ENCODE measurements at regions not wholly inside any gene's neighbourhood (a gene's known extent, or its start where the extent isn't known, plus 50 kb on each side); places are given as distances from the start of the nearest gene placed in this dataset.

DNA sequence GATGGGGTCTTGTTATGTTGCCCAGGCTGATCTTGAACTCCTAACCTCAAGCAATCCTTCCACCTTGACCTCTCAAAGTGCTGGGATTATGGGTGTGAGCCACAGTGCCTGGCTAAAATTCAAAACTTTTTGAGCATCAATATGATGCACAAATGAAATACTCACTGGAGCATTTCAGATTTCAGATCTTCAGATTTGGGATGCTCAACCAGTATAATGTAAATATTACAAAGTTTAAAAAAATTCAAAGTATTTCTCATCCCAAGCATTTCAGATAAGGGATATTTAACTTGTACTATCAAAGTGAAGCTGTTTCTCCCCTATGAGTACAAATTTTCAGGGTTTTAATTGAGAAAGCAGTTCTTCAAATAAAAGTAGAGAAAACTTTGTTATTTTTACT, 164.1 kb upstream of the CCDC68 start:
- no peaks in the 10 kb centered on the region for H3K4me1 Mint-ChIP-seq
- Histone ChIP-seq H3K4me3 (no peak overlapping the region), H3K4me2 (no peak overlapping the region), H3K27ac (ENCODE audit: low read depth) (no peak overlapping the region), H4K20me1 (replicated peaks; ENCODE audit: insufficient read depth) (no peaks in the 10 kb centered on the region), H3K27me3 (ENCODE audit: insufficient read depth) (no peaks in the 10 kb centered on the region), H3K9me2 (ENCODE audit: insufficient read depth) (peaks cover 12% of the 10 kb centered on the region; the same call in 1 of the 2 replicates), H3K36me3 (ENCODE audit: insufficient read depth) (no peaks in the 10 kb centered on the region), H3K79me2 (replicated peaks; ENCODE audit: insufficient read depth) (no peaks in the 10 kb centered on the region), H3F3A (replicated peaks; ENCODE audit: low read depth) (no peaks in the 10 kb centered on the region), H2AFZ (no peak overlapping the region), H3K4me1 (ENCODE audit: insufficient read depth) (no peaks in the 10 kb centered on the region)
- H3K9me3 Mint-ChIP-seq: no peaks in the 10 kb centered on the region
- no peak for DNase-seq (ENCODE audit: low spot score)
- H3K4me3 Mint-ChIP-seq: no peak overlapping the region
- no peaks in the 10 kb centered on the region for H3K36me3 Mint-ChIP-seq (ENCODE audit: low read depth)
- no peaks in the 10 kb centered on the region for H3K27me3 Mint-ChIP-seq (ENCODE audit: insufficient read depth, low read depth, poor library complexity)
- no peak for ATAC-seq
- no peak overlapping the region for H3K27ac Mint-ChIP-seq
- no peak for TF ChIP-seq EZH2 (IDR thresholded peaks at IDR 0.05; ENCODE audit: low read depth, unreplicated experiment)
- TF ChIP-seq, protein P1, sequence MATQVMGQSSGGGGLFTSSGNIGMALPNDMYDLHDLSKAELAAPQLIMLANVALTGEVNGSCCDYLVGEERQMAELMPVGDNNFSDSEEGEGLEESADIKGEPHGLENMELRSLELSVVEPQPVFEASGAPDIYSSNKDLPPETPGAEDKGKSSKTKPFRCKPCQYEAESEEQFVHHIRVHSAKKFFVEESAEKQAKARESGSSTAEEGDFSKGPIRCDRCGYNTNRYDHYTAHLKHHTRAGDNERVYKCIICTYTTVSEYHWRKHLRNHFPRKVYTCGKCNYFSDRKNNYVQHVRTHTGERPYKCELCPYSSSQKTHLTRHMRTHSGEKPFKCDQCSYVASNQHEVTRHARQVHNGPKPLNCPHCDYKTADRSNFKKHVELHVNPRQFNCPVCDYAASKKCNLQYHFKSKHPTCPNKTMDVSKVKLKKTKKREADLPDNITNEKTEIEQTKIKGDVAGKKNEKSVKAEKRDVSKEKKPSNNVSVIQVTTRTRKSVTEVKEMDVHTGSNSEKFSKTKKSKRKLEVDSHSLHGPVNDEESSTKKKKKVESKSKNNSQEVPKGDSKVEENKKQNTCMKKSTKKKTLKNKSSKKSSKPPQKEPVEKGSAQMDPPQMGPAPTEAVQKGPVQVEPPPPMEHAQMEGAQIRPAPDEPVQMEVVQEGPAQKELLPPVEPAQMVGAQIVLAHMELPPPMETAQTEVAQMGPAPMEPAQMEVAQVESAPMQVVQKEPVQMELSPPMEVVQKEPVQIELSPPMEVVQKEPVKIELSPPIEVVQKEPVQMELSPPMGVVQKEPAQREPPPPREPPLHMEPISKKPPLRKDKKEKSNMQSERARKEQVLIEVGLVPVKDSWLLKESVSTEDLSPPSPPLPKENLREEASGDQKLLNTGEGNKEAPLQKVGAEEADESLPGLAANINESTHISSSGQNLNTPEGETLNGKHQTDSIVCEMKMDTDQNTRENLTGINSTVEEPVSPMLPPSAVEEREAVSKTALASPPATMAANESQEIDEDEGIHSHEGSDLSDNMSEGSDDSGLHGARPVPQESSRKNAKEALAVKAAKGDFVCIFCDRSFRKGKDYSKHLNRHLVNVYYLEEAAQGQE (IDR thresholded peaks at IDR 0.05; ENCODE audit: unreplicated experiment): no peak
- TF ChIP-seq CREB1 (CRISPR knock-in tag; IDR thresholded peaks at IDR 0.05; ENCODE audit: low read depth): no peak
- TF ChIP-seq, protein P2, sequence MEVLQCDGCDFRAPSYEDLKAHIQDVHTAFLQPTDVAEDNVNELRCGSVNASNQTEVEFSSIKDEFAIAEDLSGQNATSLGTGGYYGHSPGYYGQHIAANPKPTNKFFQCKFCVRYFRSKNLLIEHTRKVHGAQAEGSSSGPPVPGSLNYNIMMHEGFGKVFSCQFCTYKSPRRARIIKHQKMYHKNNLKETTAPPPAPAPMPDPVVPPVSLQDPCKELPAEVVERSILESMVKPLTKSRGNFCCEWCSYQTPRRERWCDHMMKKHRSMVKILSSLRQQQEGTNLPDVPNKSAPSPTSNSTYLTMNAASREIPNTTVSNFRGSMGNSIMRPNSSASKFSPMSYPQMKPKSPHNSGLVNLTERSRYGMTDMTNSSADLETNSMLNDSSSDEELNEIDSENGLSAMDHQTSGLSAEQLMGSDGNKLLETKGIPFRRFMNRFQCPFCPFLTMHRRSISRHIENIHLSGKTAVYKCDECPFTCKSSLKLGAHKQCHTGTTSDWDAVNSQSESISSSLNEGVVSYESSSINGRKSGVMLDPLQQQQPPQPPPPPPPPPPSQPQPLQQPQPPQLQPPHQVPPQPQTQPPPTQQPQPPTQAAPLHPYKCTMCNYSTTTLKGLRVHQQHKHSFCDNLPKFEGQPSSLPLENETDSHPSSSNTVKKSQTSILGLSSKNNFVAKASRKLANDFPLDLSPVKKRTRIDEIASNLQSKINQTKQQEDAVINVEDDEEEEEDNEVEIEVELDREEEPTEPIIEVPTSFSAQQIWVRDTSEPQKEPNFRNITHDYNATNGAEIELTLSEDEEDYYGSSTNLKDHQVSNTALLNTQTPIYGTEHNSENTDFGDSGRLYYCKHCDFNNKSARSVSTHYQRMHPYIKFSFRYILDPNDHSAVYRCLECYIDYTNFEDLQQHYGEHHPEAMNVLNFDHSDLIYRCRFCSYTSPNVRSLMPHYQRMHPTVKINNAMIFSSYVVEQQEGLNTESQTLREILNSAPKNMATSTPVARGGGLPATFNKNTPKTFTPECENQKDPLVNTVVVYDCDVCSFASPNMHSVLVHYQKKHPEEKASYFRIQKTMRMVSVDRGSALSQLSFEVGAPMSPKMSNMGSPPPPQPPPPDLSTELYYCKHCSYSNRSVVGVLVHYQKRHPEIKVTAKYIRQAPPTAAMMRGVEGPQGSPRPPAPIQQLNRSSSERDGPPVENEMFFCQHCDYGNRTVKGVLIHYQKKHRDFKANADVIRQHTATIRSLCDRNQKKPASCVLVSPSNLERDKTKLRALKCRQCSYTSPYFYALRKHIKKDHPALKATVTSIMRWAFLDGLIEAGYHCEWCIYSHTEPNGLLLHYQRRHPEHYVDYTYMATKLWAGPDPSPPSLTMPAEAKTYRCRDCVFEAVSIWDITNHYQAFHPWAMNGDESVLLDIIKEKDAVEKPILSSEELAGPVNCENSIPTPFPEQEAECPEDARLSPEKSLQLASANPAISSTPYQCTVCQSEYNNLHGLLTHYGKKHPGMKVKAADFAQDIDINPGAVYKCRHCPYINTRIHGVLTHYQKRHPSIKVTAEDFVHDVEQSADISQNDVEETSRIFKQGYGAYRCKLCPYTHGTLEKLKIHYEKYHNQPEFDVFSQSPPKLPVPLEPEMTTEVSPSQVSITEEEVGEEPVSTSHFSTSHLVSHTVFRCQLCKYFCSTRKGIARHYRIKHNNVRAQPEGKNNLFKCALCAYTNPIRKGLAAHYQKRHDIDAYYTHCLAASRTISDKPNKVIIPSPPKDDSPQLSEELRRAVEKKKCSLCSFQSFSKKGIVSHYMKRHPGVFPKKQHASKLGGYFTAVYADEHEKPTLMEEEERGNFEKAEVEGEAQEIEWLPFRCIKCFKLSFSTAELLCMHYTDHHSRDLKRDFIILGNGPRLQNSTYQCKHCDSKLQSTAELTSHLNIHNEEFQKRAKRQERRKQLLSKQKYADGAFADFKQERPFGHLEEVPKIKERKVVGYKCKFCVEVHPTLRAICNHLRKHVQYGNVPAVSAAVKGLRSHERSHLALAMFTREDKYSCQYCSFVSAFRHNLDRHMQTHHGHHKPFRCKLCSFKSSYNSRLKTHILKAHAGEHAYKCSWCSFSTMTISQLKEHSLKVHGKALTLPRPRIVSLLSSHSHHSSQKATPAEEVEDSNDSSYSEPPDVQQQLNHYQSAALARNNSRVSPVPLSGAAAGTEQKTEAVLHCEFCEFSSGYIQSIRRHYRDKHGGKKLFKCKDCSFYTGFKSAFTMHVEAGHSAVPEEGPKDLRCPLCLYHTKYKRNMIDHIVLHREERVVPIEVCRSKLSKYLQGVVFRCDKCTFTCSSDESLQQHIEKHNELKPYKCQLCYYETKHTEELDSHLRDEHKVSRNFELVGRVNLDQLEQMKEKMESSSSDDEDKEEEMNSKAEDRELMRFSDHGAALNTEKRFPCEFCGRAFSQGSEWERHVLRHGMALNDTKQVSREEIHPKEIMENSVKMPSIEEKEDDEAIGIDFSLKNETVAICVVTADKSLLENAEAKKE (CRISPR knock-in tag; IDR thresholded peaks at IDR 0.05): no peak
- TF ChIP-seq EZH2phosphoT487 (IDR thresholded peaks at IDR 0.05; ENCODE audit: unreplicated experiment): no peak
- TF ChIP-seq STAT1 (IDR thresholded peaks at IDR 0.05; ENCODE audit: unreplicated experiment): no peak
- TF ChIP-seq, protein P3, sequence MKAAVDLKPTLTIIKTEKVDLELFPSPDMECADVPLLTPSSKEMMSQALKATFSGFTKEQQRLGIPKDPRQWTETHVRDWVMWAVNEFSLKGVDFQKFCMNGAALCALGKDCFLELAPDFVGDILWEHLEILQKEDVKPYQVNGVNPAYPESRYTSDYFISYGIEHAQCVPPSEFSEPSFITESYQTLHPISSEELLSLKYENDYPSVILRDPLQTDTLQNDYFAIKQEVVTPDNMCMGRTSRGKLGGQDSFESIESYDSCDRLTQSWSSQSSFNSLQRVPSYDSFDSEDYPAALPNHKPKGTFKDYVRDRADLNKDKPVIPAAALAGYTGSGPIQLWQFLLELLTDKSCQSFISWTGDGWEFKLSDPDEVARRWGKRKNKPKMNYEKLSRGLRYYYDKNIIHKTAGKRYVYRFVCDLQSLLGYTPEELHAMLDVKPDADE (IDR thresholded peaks at IDR 0.05): no peak
- TF ChIP-seq, protein P4, sequence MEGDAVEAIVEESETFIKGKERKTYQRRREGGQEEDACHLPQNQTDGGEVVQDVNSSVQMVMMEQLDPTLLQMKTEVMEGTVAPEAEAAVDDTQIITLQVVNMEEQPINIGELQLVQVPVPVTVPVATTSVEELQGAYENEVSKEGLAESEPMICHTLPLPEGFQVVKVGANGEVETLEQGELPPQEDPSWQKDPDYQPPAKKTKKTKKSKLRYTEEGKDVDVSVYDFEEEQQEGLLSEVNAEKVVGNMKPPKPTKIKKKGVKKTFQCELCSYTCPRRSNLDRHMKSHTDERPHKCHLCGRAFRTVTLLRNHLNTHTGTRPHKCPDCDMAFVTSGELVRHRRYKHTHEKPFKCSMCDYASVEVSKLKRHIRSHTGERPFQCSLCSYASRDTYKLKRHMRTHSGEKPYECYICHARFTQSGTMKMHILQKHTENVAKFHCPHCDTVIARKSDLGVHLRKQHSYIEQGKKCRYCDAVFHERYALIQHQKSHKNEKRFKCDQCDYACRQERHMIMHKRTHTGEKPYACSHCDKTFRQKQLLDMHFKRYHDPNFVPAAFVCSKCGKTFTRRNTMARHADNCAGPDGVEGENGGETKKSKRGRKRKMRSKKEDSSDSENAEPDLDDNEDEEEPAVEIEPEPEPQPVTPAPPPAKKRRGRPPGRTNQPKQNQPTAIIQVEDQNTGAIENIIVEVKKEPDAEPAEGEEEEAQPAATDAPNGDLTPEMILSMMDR (conservative IDR thresholded peaks at IDR 0.05; ENCODE audit: low read depth in 2 of 2): no peak
- TF ChIP-seq NANOG (IDR thresholded peaks at IDR 0.05; ENCODE audit: borderline replicate concordance): no peak
- no peak for TF ChIP-seq JUNB (IDR thresholded peaks at IDR 0.05; ENCODE audit: unreplicated experiment)
- no peak for TF ChIP-seq ZNF331 (CRISPR knock-in tag; IDR thresholded peaks at IDR 0.05; ENCODE audit: low read depth)
- TF ChIP-seq ZNF114 (CRISPR knock-in tag; IDR thresholded peaks at IDR 0.05): no peak
- TF ChIP-seq POLR2AphosphoS5 (IDR thresholded peaks at IDR 0.05; ENCODE audit: low read depth): no peak
